Activated naive CD8-positive, alpha-beta T cell (primary cell): ENCODE measurements at regions not wholly inside any gene's neighbourhood (a gene's known extent, or its start where the extent isn't known, plus 50 kb on each side); places are given as distances from the start of the nearest gene placed in this dataset.

Experiments
- H3K27ac Mint-ChIP-seq: one replicate; pipeline ENCODE4 v1.8.0; 2021; ENCODE audit warnings: mixed read lengths
- H3K27me3 Mint-ChIP-seq: one replicate; pipeline ENCODE4 v1.8.0; 2021; ENCODE audit warnings: mixed read lengths
- H3K36me3 Mint-ChIP-seq: one replicate; pipeline ENCODE4 v1.8.0; 2021; ENCODE audit warnings: mixed read lengths
- H3K4me1 Mint-ChIP-seq: one replicate; pipeline ENCODE4 v1.8.0; 2021; ENCODE audit warnings: low read depth, mixed read lengths
- H3K4me3 Mint-ChIP-seq: one replicate; pipeline ENCODE4 v1.8.0; 2021; ENCODE audit warnings: mild to moderate bottlenecking, mixed read lengths
- H3K9me3 Mint-ChIP-seq: one replicate; pipeline ENCODE4 v1.8.0; 2021; ENCODE audit warnings: low read depth, mixed read lengths

GRCh38 chr2:189287363-189287762 is 107.8 kb upstream of the COL5A2 start:
- Mint-ChIP-seq H3K4me3 (no peak overlapping the region), H3K36me3 (peaks cover 7% of the 10 kb centered on the region), H3K4me1 (peaks cover 76% of the 10 kb centered on the region), H3K27me3 (no peaks in the 10 kb centered on the region), H3K27ac (peak overlapping the region; percentile 96), H3K9me3 (peaks cover 9% of the 10 kb centered on the region)

DNA sequence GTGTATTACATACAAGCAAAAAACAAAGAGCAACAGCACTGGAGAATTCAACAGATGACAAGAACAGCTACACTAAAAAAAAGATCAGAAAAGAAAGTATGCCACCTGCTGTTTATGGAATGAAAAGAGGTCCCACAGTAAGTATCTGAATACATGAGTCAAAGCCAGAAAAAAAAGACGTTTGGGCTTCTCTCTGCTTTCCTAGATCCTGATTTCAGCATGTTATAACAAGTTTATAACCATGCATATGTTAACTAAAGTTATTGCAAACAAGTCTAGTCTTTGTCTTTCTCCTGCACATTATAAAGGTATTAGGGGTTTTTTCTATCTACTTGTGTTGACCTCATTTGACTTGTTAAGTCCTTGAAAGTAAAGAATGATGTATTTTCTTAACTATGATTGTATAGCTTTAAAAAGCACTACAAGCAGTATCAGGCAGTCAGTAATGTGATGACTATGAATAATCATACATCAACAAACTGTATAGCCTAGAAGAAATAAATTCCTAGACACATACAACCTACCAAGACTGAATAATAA is 108.5 kb upstream of the COL5A2 start:
- H3K9me3 Mint-ChIP-seq, result peaks cover 9% of the 10 kb centered on the region
- H3K4me3 Mint-ChIP-seq, result no peak overlapping the region
- peaks cover 77% of the 10 kb centered on the region for H3K4me1 Mint-ChIP-seq
- peaks cover 5% of the 10 kb centered on the region for H3K36me3 Mint-ChIP-seq
- H3K27ac Mint-ChIP-seq, result peak overlapping the region; percentile 96
- H3K27me3 Mint-ChIP-seq, result no peaks in the 10 kb centered on the region

- peaks cover 9% of the 10 kb centered on the region for H3K9me3 Mint-ChIP-seq
- H3K36me3 Mint-ChIP-seq, result peaks cover 5% of the 10 kb centered on the region
- peak overlapping the region; percentile 90 for H3K27ac Mint-ChIP-seq
- peak overlapping the region; percentile 48 for H3K4me3 Mint-ChIP-seq
- H3K27me3 Mint-ChIP-seq, result no peaks in the 10 kb centered on the region
- H3K4me1 Mint-ChIP-seq, result peaks cover 74% of the 10 kb centered on the region
Observed at GRCh38 chr2:189291460-189291859, 111.9 kb upstream of the COL5A2 start.

- peaks cover 73% of the 10 kb centered on the region for H3K4me1 Mint-ChIP-seq
Observed at GRCh38 chr2:189293164-189293563, 113.6 kb upstream of the COL5A2 start.

DNA sequence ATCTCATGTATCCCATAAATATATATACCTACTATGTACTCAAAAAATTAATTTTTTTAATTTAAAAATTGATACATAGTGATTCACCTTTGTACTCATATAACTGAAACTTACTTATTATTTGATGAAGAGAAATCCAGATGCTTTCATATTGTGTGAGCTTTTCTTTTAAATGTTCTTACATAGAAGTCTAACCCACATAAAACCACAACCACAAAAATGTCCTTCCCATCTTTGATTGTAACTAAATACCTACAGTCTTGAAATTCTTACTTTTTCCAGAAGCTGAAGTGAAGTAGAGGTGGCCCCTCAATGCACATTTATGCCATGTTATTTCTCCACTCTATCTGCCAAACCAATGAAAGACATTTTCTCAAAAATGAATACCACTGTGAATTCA is 117.9 kb upstream of the COL5A2 start:
- H3K36me3 Mint-ChIP-seq, result peaks cover 1% of the 10 kb centered on the region
- peak overlapping the region; percentile 96 for H3K27ac Mint-ChIP-seq
- H3K4me1 Mint-ChIP-seq, result peaks cover 87% of the 10 kb centered on the region
- no peaks in the 10 kb centered on the region for H3K9me3 Mint-ChIP-seq
- no peaks in the 10 kb centered on the region for H3K27me3 Mint-ChIP-seq
- H3K4me3 Mint-ChIP-seq, result peak overlapping the region; percentile 78

More at GRCh38 chr2:189293164-189293563, 113.6 kb upstream of the COL5A2 start:
- Mint-ChIP-seq H3K9me3 (peaks cover 9% of the 10 kb centered on the region), H3K4me3 (no peak overlapping the region), H3K36me3 (peaks cover 5% of the 10 kb centered on the region), H3K27ac (peak overlapping the region; percentile 68), H3K27me3 (no peaks in the 10 kb centered on the region)

DNA sequence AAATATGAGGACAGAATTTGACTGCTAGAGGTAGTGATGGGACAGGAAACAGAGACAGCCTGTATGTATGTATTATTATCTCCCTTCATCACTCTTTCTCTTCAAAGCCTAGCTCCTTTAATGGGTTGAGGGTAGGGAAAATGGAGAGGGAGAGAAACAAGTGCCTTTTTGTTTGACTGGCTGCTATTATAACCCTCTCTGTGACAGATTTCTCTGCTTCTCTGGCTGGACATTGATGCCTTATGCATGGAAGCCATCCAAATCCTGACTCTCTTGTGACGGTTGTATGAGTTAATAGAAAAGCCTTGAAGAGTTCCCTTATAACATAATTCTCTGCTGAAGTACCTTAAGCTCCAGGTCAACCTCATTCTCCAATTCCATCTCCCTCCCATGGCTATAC is 118.5 kb upstream of the COL5A2 start:
- no peaks in the 10 kb centered on the region for H3K9me3 Mint-ChIP-seq
- peak overlapping the region; percentile 96 for H3K27ac Mint-ChIP-seq
- peaks cover 88% of the 10 kb centered on the region for H3K4me1 Mint-ChIP-seq
- peaks cover 2% of the 10 kb centered on the region for H3K36me3 Mint-ChIP-seq
- peak overlapping the region; percentile 78 for H3K4me3 Mint-ChIP-seq
- no peaks in the 10 kb centered on the region for H3K27me3 Mint-ChIP-seq

DNA sequence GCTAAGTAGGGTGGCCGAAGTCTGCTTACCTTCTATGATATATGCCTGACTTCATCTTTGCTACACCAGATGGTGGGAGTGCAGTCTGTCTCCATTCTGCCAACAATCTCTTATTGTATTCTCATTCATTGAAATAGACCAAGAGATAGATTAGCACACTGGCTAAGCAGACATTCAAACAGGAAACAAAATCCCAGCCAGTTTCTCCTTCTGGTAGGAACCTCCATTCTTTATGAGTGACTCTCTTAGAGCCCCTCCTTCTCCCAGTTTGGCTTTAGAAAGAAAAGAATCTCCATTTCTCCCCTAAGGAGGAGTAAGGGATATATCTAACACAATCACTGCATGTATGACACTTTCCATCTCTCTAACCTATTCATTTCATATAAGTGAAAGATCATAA is 118.9 kb upstream of the COL5A2 start:
- Mint-ChIP-seq H3K4me1 (peaks cover 92% of the 10 kb centered on the region), H3K9me3 (no peaks in the 10 kb centered on the region), H3K27me3 (no peaks in the 10 kb centered on the region), H3K4me3 (peak overlapping the region; percentile 78), H3K27ac (peak overlapping the region; percentile 96), H3K36me3 (peaks cover 2% of the 10 kb centered on the region)

DNA sequence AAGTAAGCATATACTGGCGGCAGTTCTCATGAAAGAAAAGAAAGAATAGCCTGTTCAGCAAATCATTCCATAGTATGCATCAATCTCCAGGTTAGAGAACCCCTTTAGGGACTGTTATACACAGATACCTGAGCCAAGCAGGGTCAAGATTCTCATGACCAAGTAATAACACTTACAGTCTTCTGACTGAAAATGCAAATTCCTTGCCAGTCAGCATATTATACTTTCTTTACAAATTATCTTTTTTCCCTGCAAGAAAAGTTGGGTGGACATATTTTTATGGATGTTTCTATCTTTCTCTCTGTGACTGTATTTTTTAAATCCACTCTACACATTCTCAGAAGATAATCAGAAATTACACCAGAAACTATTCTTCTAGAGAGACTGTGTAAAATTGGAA is 120.4 kb upstream of the COL5A2 start:
- peaks cover 97% of the 10 kb centered on the region for H3K4me1 Mint-ChIP-seq
- H3K36me3 Mint-ChIP-seq, result peaks cover 2% of the 10 kb centered on the region
- H3K27me3 Mint-ChIP-seq, result no peaks in the 10 kb centered on the region
- peak overlapping the region; percentile 94 for H3K27ac Mint-ChIP-seq
- H3K4me3 Mint-ChIP-seq, result no peak overlapping the region
- no peaks in the 10 kb centered on the region for H3K9me3 Mint-ChIP-seq

GRCh38 chr2:189300916-189301315 is 121.4 kb upstream of the COL5A2 start:
- Mint-ChIP-seq H3K36me3 (peaks cover 2% of the 10 kb centered on the region), H3K27me3 (no peaks in the 10 kb centered on the region), H3K9me3 (no peaks in the 10 kb centered on the region), H3K4me3 (peak overlapping the region; percentile 70), H3K4me1 (peaks cover 96% of the 10 kb centered on the region), H3K27ac (peak overlapping the region; percentile 94)

- Mint-ChIP-seq H3K4me1 (peaks cover 87% of the 10 kb centered on the region), H3K36me3 (peaks cover 5% of the 10 kb centered on the region), H3K27ac (peak overlapping the region; percentile 92), H3K27me3 (no peaks in the 10 kb centered on the region), H3K4me3 (peak overlapping the region; percentile 50), H3K9me3 (no peaks in the 10 kb centered on the region)
Observed at GRCh38 chr2:189302274-189302948, 122.8 kb upstream of the COL5A2 start.

- H3K27ac Mint-ChIP-seq, result peak overlapping the region; percentile 92
Observed at GRCh38 chr2:189304360-189304759, 124.8 kb upstream of the COL5A2 start.

DNA sequence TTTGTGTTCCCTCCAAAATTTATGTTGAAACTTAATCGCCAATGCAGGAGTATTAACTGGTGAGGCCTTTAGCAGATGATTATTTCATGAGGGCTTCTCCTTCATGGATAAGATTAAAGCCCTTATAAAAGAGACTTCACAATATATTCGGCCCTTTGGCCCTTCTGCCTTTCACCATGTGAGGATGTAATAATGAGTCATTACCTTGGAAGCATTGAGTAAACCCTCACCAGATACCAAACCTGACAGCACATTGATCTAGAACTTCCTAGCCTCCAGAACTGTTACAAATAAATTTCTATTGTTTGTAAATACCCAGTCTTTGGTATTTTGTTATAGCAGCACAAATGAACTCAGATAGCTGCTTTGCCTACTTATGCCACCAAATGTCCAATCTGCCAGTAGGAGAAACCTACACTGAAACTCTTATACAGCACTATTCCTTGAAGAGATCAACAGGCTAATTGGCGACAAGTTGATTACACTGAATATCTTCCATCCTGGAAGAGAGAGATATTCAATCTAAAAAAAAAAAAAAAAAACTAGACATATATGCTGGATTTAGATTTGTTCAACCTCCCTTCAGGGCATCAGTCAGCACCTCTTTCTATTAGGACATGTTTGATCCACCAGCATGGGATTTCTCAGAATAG is 125.9 kb upstream of the COL5A2 start:
- Mint-ChIP-seq H3K27ac (peak overlapping the region; percentile 92), H3K4me3 (peak overlapping the region; percentile 2), H3K4me1 (peaks cover 80% of the 10 kb centered on the region), H3K9me3 (no peaks in the 10 kb centered on the region), H3K36me3 (peaks cover 5% of the 10 kb centered on the region), H3K27me3 (no peaks in the 10 kb centered on the region)

More at GRCh38 chr2:189304360-189304759, 124.8 kb upstream of the COL5A2 start:
- Mint-ChIP-seq H3K36me3 (peaks cover 5% of the 10 kb centered on the region), H3K9me3 (no peaks in the 10 kb centered on the region), H3K4me3 (peak overlapping the region; percentile 52), H3K4me1 (peaks cover 82% of the 10 kb centered on the region), H3K27me3 (no peaks in the 10 kb centered on the region)

DNA sequence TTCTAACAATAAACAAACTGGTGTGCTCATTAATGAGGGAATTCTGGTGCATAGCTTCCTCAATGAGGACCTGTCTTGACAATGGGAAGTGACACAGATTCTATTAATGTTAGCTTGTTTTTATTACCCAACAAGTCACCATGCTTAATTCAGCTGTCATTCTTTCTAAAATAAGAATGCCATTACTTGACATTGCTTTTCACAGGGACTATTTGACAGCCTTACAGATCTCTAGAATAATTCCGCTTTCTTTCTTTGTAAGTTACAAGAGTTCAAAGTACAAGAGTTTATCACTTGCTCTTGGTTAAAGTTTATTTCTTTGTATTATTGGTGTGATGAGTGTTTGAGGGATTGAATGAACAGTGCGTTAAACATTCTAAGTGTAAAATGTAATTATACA is 127.0 kb upstream of the COL5A2 start:
- H3K4me1 Mint-ChIP-seq, result peaks cover 77% of the 10 kb centered on the region
- H3K27ac Mint-ChIP-seq, result peak overlapping the region; percentile 65
- peaks cover 5% of the 10 kb centered on the region for H3K36me3 Mint-ChIP-seq
- no peaks in the 10 kb centered on the region for H3K9me3 Mint-ChIP-seq
- H3K27me3 Mint-ChIP-seq, result no peaks in the 10 kb centered on the region
- no peak overlapping the region for H3K4me3 Mint-ChIP-seq

DNA sequence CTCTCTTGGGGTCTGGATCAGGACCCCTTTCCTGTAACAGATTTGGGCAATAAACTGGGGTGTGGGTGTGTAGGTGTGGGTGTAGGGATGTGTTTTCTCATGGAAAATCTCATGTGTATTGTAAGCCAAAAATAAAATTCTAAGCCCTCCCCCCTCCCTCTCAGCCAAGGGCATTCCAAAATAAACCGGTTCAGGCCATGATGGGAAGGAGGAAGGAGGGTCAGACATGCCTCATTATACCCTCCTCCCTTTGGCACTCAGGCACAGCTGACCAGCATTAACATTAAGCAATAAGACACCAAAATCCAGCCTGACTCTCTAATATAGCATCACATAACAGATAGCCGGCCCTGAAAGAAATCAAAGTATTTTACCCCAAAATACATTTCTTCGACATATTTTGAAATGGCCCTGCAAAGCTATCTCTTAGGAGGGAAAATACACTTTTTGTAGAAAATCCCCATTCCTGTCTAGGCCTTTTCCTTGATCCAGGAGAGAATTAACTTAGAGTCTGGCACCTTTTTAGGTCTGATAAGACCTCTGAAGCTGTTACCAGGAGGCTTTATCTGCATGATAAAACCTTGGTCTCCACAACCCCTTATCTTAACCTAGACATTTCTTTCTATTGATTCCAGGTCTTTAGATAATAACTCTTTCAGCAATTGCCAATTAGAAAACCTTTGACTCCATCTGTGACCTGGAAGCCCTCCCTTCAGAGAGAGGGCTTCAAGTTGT is 128.7 kb upstream of the COL5A2 start:
- peak overlapping the region; percentile 48 for H3K27ac Mint-ChIP-seq
- H3K9me3 Mint-ChIP-seq, result no peaks in the 10 kb centered on the region
- H3K36me3 Mint-ChIP-seq, result peaks cover 8% of the 10 kb centered on the region
- H3K4me1 Mint-ChIP-seq, result peaks cover 79% of the 10 kb centered on the region
- H3K4me3 Mint-ChIP-seq, result no peak overlapping the region
- no peaks in the 10 kb centered on the region for H3K27me3 Mint-ChIP-seq

GRCh38 chr2:189309331-189309730 is 129.8 kb upstream of the COL5A2 start:
- Mint-ChIP-seq H3K27ac (peak overlapping the region; percentile 59), H3K36me3 (peaks cover 14% of the 10 kb centered on the region), H3K4me3 (no peak overlapping the region), H3K27me3 (no peaks in the 10 kb centered on the region), H3K9me3 (no peaks in the 10 kb centered on the region), H3K4me1 (peaks cover 79% of the 10 kb centered on the region)
